Endothelial cell of umbilical vein (primary cell): ENCODE measurements at regions not wholly inside any gene's neighbourhood (a gene's known extent, or its start where the extent isn't known, plus 50 kb on each side); places are given as distances from the start of the nearest gene placed in this dataset.

Experiments
- BruUV-seq: library from RNA; stranded (reverse); fragments of 400-500 nt; replicated peaks from 2 replicates; lab custom pipeline; 2021; lab: Mats Ljungman, UMichigan
- CTCF ChIA-PET: fragments of 300-600, 350-600 bp; sonication (Branson Sonifier 250); formaldehyde crosslinking; loops from one replicate; lab custom pipeline; 2021; ENCODE audit warnings: antibody characterized with exemption, inconsistent platforms; lab: Charles Lee
- POLR2A ChIA-PET: fragments of 300-600, 350-600 bp; sonication (Branson Sonifier 250); formaldehyde crosslinking; loops from one replicate; lab custom pipeline; 2021; ENCODE audit warnings: antibody characterized with exemption, inconsistent platforms; lab: Charles Lee
- DNase-seq: peaks from one replicate; pipeline ENCODE4 v3.0.0-alpha.2; 2011; ENCODE audit warnings: low read depth, low spot score
- FAIRE-seq: peaks from 2 replicates; lab custom pipeline; 2011; peaks lifted over from hg19 to GRCh38; lab: Jason Lieb, UNC
- H2AFZ ChIP-seq: 2 replicates; pipeline ENCODE4 v1.6.0; 2012; ENCODE audit warnings: low read depth, low read length, control low read depth, inconsistent platforms
- H3K27ac ChIP-seq: 2 replicates; pipeline ENCODE4 v1.5.1; 2011; ENCODE audit warnings: low read depth, mild to moderate bottlenecking, control low read depth, low read length, moderate library complexity; ENCODE audit not compliant: insufficient read depth
- H3K27me3 ChIP-seq, 2 experiments: 2 replicates each; pipeline versions ENCODE4 v1.6.0 to v1.6.1; 2011; ENCODE audit warnings: low read length in 2 of 2, mixed read lengths in 1 of 2; ENCODE audit not compliant: control insufficient read depth in 2 of 2, insufficient read depth in 2 of 2
- H3K36me3 ChIP-seq, 2 experiments: 2 replicates in 1 of 2; 3 replicates in 1 of 2; pipeline ENCODE4 v1.5.1; 2011; ENCODE audit warnings: low read length in 2 of 2, mild to moderate bottlenecking in 1 of 2, moderate library complexity in 1 of 2; ENCODE audit not compliant: control insufficient read depth in 2 of 2, insufficient read depth in 2 of 2; ENCODE audit errors: extremely low read depth in 1 of 2
- H3K4me1 ChIP-seq: 3 replicates; pipeline ENCODE4 v1.5.1; 2011; ENCODE audit warnings: mild to moderate bottlenecking, low read length; ENCODE audit not compliant: control insufficient read depth, insufficient read depth; ENCODE audit errors: extremely low read depth
- H3K4me2 ChIP-seq: 2 replicates; pipeline ENCODE4 v1.6.1; 2011; ENCODE audit warnings: low read length, control low read depth, mixed read lengths; ENCODE audit not compliant: insufficient read depth
- H3K4me3 ChIP-seq, 3 experiments: fragments of 200-600 bp in 1 of 3; sonication (generic), shearing (Covaris generic) in 1 of 3; replicated peaks in 1 of 3; 2 replicates each; pipeline ENCODE4 v1.5.1; 2011 to 2016; ENCODE audit warnings: control low read depth in 3 of 3, low read length in 3 of 3, mild to moderate bottlenecking in 2 of 3, inconsistent platforms in 1 of 3, low read depth in 1 of 3, moderate library complexity in 1 of 3; ENCODE audit not compliant: insufficient read depth in 1 of 3
- H3K79me2 ChIP-seq: 2 replicates; pipeline ENCODE4 v1.6.0; 2012; ENCODE audit warnings: low read length, inconsistent platforms; ENCODE audit not compliant: control insufficient read depth, insufficient read depth
- H3K9ac ChIP-seq: replicated peaks from 2 replicates; pipeline ENCODE3; 2011; ENCODE audit warnings: low read length, control low read depth; ENCODE audit not compliant: insufficient read depth; ENCODE audit errors: extremely low read depth
- H3K9me1 ChIP-seq: replicated peaks from 3 replicates; pipeline ENCODE4 v1.6.0; 2011; ENCODE audit warnings: mild to moderate bottlenecking, low read length; ENCODE audit not compliant: control insufficient read depth, insufficient read depth; ENCODE audit errors: extremely low read depth
- H3K9me3 ChIP-seq: replicated peaks from 2 replicates; pipeline ENCODE4 v1.5.1; 2012; ENCODE audit warnings: low read length, inconsistent platforms; ENCODE audit not compliant: control insufficient read depth, insufficient read depth
- H4K20me1 ChIP-seq: replicated peaks from 2 replicates; pipeline ENCODE3; 2011; ENCODE audit warnings: mild to moderate bottlenecking, low read length; ENCODE audit not compliant: control insufficient read depth, insufficient read depth; ENCODE audit errors: extremely low read depth
- CTCF ChIP-seq, 2 donors: IDR thresholded peaks; 1 replicate in 1 of 2; 2 replicates in 1 of 2; pipeline ENCODE4 v1.5.1; 2011; ENCODE audit warnings: low read length in 2 of 2, mild to moderate bottlenecking in 2 of 2, moderate library complexity in 2 of 2, control low read depth in 1 of 2, inconsistent platforms in 1 of 2, low read depth in 1 of 2; ENCODE audit not compliant: insufficient read depth in 1 of 2; ENCODE audit errors: extremely low read depth in 1 of 2
- EZH2 ChIP-seq: IDR thresholded peaks from 2 replicates; pipeline ENCODE4 v1.6.1; 2012; ENCODE audit warnings: borderline replicate concordance, low read depth, mild to moderate bottlenecking, moderate library complexity, low read length, inconsistent platforms; ENCODE audit not compliant: severe bottlenecking
- FOS ChIP-seq: IDR thresholded peaks from 2 replicates; pipeline ENCODE4 v1.6.1; 2011; ENCODE audit warnings: mild to moderate bottlenecking, low read length, moderate library complexity, borderline replicate concordance; ENCODE audit not compliant: insufficient read depth
- GATA2 ChIP-seq: IDR thresholded peaks from 2 replicates; pipeline ENCODE4 v1.7.0; 2011; ENCODE audit warnings: low read depth, mild to moderate bottlenecking, moderate library complexity, mixed read lengths, low read length; ENCODE audit not compliant: insufficient read length, insufficient read depth
- JUN ChIP-seq: IDR thresholded peaks from 2 replicates; pipeline ENCODE4 v1.6.1; 2011; ENCODE audit warnings: borderline replicate concordance, low read depth; ENCODE audit not compliant: insufficient read length, insufficient read depth
- MAX ChIP-seq: IDR thresholded peaks from 2 replicates; pipeline ENCODE4 v1.6.1; 2011; ENCODE audit not compliant: insufficient read depth, insufficient read length
- MYC ChIP-seq: IDR thresholded peaks from one replicate; pipeline ENCODE4 v1.6.1; 2011; ENCODE audit warnings: mild to moderate bottlenecking, low read depth, low read length
- POLR2A ChIP-seq: IDR thresholded peaks from 2 replicates; pipeline ENCODE4 v1.6.1; 2012; ENCODE audit warnings: low read depth, mild to moderate bottlenecking, control low read depth, low read length
- POLR2AphosphoS5 ChIP-seq: IDR thresholded peaks from 2 replicates; pipeline ENCODE4 v1.6.1; 2012; ENCODE audit warnings: low read depth, mild to moderate bottlenecking, control low read depth, low read length, moderate library complexity; ENCODE audit not compliant: insufficient read depth
- dilution Hi-C: fragments of 300-500 bp; cut with MboI; formaldehyde crosslinking; loops from one replicate; pipeline ENCODE4 v1.15.0; 2019; ENCODE audit warnings: low sequenced_read_pairs; ENCODE audit not compliant: extremely low pct_ligation_motif_present
- intact Hi-C: fragments of 100-400 bp; cut with micrococcal nuclease; formaldehyde crosslinking; loops from one replicate; pipeline ENCODE4 v1.10.0; 2022

DNA sequence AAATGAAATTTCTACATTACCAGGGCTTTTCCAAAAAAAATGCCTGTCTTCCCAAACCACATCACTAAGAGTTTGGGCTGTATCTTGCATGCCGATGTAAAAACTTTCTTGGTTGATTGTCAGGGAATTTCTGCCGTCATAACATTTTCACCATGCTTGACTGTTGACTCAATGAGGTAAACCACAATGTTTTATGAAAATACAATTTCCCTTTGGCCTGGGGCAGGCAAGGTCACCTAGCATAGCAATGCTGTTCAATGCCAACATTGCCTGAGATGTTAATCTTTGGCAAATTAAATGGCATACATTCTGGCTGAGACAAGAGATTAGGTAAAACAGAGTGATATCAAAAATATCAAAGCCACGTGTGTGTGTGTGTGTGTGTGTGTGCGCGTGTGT is 137.1 kb upstream of the TBL1X start:
- no peak overlapping the region for H2AFZ ChIP-seq
- TF ChIP-seq CTCF (IDR thresholded peaks at IDR 0.05; ENCODE audit: extremely low read depth in 1 of 2, insufficient read depth in 1 of 2, low read depth in 1 of 2, low read length in 2 of 2) (no peak), GATA2 (no peak), EZH2 (no peak), FOS (no peak), POLR2AphosphoS5 (no peak), MAX (no peak), POLR2A (no peak), MYC (no peak), JUN (no peak)
- H3K9me1 ChIP-seq = no peaks in the 10 kb centered on the region
- no peaks in the 10 kb centered on the region for H3K36me3 ChIP-seq
- ChIA-PET POLR2A (no interaction called here), CTCF (no interaction called here)
- no peak for FAIRE-seq
- no peaks in the 10 kb centered on the region for H3K9me3 ChIP-seq
- H3K79me2 ChIP-seq = no peaks in the 10 kb centered on the region
- H4K20me1 ChIP-seq = no peaks in the 10 kb centered on the region
- H3K27ac ChIP-seq = no peak overlapping the region
- intact Hi-C loops = no loop called here
- dilution Hi-C loops = no loop called here
- H3K9ac ChIP-seq = no peak overlapping the region
- BruUV-seq = no TSS peak
- no peak overlapping the region for H3K4me3 ChIP-seq
- H3K27me3 ChIP-seq = no peaks in the 10 kb centered on the region
- H3K4me2 ChIP-seq = no peak overlapping the region
- no peaks in the 10 kb centered on the region for H3K4me1 ChIP-seq
- DNase-seq = no peak
